ENCODE measurements at regions not wholly inside any gene's neighbourhood (a gene's known extent, or its start where the extent isn't known, plus 50 kb on each side); places are given as distances from the start of the nearest gene placed in this dataset.

GRCh38 chr2:106270471-106270891 lies 76.4 kb upstream of the UXS1 start:
- ChIA-PET POLR2A (no interaction called here), CTCF (no interaction called here), RAD21 (ENCODE audit: low non-redundant PET in 1 of 2, low total read pairs in 2 of 2, uncharacterized antibody in 2 of 2, unreplicated experiment in 2 of 2) (no interaction called here)
- no TSS peak for BruUV-seq (replicated peaks)
- H3K9me2 ChIP-seq (ENCODE audit: insufficient read depth): no peaks in the 10 kb centered on the region
- H3K4me1 ChIP-seq (ENCODE audit: control insufficient read depth in 1 of 2, insufficient read depth in 2 of 2, low read length in 2 of 2): peaks cover 0 to 10% of the 10 kb centered on the region in 2 experiments; a peak in 1 of 4 replicates
- H3K4me3 ChIP-seq (replicated peaks in 1 of 2; ENCODE audit: low read depth in 1 of 2, low read length in 2 of 2): peak overlapping the region in 1 of 2 experiments; percentile 47; a peak in 1 of 4 replicates
- peak overlapping the region; percentile 21 for H2AFZ ChIP-seq (ENCODE audit: low read depth, low read length, poor library complexity, severe bottlenecking)
- H3K36me3 ChIP-seq (ENCODE audit: control insufficient read depth in 1 of 2, insufficient read depth in 2 of 2, low read length in 2 of 2): no peaks in the 10 kb centered on the region
- no peak overlapping the region for H3K27ac ChIP-seq (ENCODE audit: low read depth, low read length)
- intact Hi-C loops (cut with micrococcal nuclease): no loop called here
- H3K9me3 ChIP-seq (ENCODE audit: control insufficient read depth in 1 of 2, insufficient read depth in 1 of 2, low read depth in 1 of 2, low read length in 2 of 2): no peaks in the 10 kb centered on the region
- H3K9ac ChIP-seq (ENCODE audit: low read length): no peak overlapping the region
- ATAC-seq: peak; percentile 26; the same call in 1 of the 2 replicates
- H3K79me2 ChIP-seq (ENCODE audit: insufficient read depth, low read length): no peaks in the 10 kb centered on the region
- H3K4me2 ChIP-seq (ENCODE audit: low read length): peak overlapping the region; percentile 67
- TF ChIP-seq ZFX (IDR thresholded peaks at IDR 0.05) (no peak), SRF (IDR thresholded peaks at IDR 0.05; ENCODE audit: low read depth) (no peak), POLR2AphosphoS5 (IDR thresholded peaks at IDR 0.05; ENCODE audit: low read depth, low read length) (no peak), SIN3A (IDR thresholded peaks at IDR 0.05; ENCODE audit: low read depth) (no peak), CBX3 (IDR thresholded peaks at IDR 0.05; ENCODE audit: low read depth) (no peak), EZH2phosphoT487 (IDR thresholded peaks at IDR 0.05; ENCODE audit: borderline replicate concordance) (no peak), EGR1 (IDR thresholded peaks at IDR 0.05; ENCODE audit: low read depth) (no peak), EZH2 (IDR thresholded peaks at IDR 0.05) (no peak), JUND (IDR thresholded peaks at IDR 0.05) (no peak), ELF1 (IDR thresholded peaks at IDR 0.05; ENCODE audit: borderline replicate concordance, low read depth) (no peak), CEBPB (IDR thresholded peaks at IDR 0.05; ENCODE audit: low read depth) (no peak), SP1 (IDR thresholded peaks at IDR 0.05; ENCODE audit: low read depth) (no peak), RAD21 (IDR thresholded peaks at IDR 0.05; ENCODE audit: low read depth) (no peak)
- no peaks in the 10 kb centered on the region for H4K20me1 ChIP-seq (ENCODE audit: insufficient read depth)
- H3K27me3 ChIP-seq (ENCODE audit: insufficient read depth, low read length): no peaks in the 10 kb centered on the region
- DNase-seq (ENCODE audit: low read depth, low spot score): no peak

DNA sequence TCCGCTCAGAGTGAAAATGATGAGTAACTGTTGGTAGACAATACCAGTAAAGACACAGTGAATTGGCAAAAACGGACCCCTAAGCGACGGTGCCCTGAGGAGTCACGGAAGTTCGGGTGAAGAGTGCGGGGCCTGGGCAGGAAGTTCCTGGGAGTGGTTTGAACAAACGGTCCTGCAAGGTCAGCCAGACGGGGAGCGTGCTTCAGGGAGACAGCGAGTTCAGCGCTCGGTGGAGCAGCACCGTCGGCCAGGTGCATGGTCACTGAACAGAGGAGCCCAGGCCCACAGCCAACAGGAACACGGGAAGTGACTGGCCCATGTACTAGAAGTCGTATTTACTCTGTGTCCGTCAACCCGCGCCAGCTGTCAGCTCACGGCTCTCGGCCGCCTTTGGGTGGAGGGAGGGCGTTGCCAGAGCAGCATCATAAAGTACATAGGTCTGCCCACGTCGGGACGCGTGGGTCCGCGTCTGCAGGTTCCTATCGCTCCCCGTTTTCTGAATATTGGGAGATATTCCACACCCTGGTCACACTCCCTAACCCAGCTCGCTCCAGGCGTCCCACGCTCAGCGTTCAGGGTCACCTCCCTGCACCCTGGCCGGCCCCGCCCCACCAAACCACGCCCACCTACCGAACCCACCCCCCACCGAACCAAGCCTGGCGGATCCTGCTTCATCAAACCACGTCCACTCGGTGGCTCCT lies 75.6 kb upstream of the UXS1 start:
- Histone ChIP-seq H3K79me2 (ENCODE audit: insufficient read depth, low read length) (no peaks in the 10 kb centered on the region), H3K9me3 (ENCODE audit: control insufficient read depth in 1 of 2, insufficient read depth in 1 of 2, low read depth in 1 of 2, low read length in 2 of 2) (no peaks in the 10 kb centered on the region), H3K9ac (ENCODE audit: low read length) (no peak overlapping the region), H3K4me3 (replicated peaks in 1 of 2; ENCODE audit: low read depth in 1 of 2, low read length in 2 of 2) (peak overlapping the region; percentile 21 to 47; a peak in 3 of 4 replicates), H3K27ac (ENCODE audit: low read depth, low read length) (no peak overlapping the region), H3K4me2 (ENCODE audit: low read length) (peak overlapping the region; percentile 67), H4K20me1 (ENCODE audit: insufficient read depth) (no peaks in the 10 kb centered on the region), H3K27me3 (ENCODE audit: insufficient read depth, low read length) (no peaks in the 10 kb centered on the region), H3K36me3 (ENCODE audit: control insufficient read depth in 1 of 2, insufficient read depth in 2 of 2, low read length in 2 of 2) (no peaks in the 10 kb centered on the region), H2AFZ (ENCODE audit: low read depth, low read length, poor library complexity, severe bottlenecking) (peak overlapping the region; percentile 21), H3K9me2 (ENCODE audit: insufficient read depth) (no peaks in the 10 kb centered on the region), H3K4me1 (ENCODE audit: control insufficient read depth in 1 of 2, insufficient read depth in 2 of 2, low read length in 2 of 2) (peaks cover 0 to 10% of the 10 kb centered on the region in 2 experiments; a peak in 1 of 4 replicates)
- DNase-seq (ENCODE audit: low read depth, low spot score) (no peak), ATAC-seq (peak; percentile 81)
- intact Hi-C loops (cut with micrococcal nuclease): loop anchor here (10.0 kb wide), 1 partner anchor 315 kb away; no protein-coding TSS in a partner anchor
- ChIA-PET CTCF (no interaction called here), POLR2A (no interaction called here), RAD21 (ENCODE audit: low non-redundant PET in 1 of 2, low total read pairs in 2 of 2, uncharacterized antibody in 2 of 2, unreplicated experiment in 2 of 2) (no interaction called here)
- TF ChIP-seq ELF1 (IDR thresholded peaks at IDR 0.05; ENCODE audit: borderline replicate concordance, low read depth): no peak
- TF ChIP-seq FOSL1 (IDR thresholded peaks at IDR 0.05; ENCODE audit: low read depth): no peak
- TF ChIP-seq TCF7L2 (IDR thresholded peaks at IDR 0.05; ENCODE audit: borderline replicate concordance, extremely low read depth, insufficient read depth, insufficient read length): no peak
- TF ChIP-seq CBX3 (IDR thresholded peaks at IDR 0.05; ENCODE audit: low read depth): no peak
- TF ChIP-seq POLR2A (IDR thresholded peaks at IDR 0.05; ENCODE audit: borderline replicate concordance, extremely low read depth, insufficient read depth, insufficient read length): no peak
- no TSS peak for BruUV-seq (replicated peaks)
